NCI-H1417 (cell line): ENCODE measurements at regions not wholly inside any gene's neighbourhood (a gene's known extent, or its start where the extent isn't known, plus 50 kb on each side); places are given as distances from the start of the nearest gene placed in this dataset.

Experiments
- DNase-seq, 3 experiments: peaks; one replicate each; lab custom pipeline; 2025; lab: John Stamatoyannopoulos, UW

DNA sequence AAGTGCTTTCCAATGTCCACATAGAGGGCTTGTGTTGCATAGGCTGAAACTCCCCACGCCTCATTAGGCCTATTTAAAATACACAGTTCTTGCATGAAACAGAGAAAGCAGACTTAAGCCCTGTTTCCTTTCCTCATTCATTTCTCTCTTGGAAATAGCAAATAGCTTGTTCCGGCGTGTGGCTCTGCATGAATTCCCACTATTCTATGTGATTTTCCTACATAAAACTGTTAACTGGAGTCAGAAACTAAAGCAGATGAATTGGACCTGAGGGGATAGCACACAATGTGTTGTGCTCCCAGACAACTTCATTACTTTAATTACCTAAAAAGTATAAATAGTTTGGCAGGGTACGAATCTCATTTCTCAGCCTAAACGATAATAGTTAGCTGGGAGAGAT is 981.5 kb downstream of the SORCS1 start:
- no peak for DNase-seq

DNA sequence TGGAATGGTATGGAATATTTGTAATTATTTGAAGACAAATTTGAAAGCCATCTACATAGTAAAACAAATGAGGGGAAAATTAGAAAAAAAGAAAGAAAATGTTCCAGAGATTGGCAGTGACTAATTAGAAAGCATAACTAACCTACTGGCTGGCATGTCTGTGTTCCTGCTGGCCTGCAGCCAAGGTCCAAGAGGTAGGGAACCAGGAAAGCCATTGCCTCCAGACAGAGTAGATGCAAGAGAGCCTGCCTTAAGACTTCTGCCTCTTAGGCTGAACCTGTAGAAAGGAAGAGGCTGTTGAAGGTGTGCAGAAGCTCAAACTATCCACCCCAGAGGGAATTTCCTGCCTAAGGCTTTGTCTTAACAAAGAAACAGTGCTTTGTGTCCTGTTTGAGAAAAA is 982.0 kb downstream of the SORCS1 start:
- DNase-seq, result no peak

DNA sequence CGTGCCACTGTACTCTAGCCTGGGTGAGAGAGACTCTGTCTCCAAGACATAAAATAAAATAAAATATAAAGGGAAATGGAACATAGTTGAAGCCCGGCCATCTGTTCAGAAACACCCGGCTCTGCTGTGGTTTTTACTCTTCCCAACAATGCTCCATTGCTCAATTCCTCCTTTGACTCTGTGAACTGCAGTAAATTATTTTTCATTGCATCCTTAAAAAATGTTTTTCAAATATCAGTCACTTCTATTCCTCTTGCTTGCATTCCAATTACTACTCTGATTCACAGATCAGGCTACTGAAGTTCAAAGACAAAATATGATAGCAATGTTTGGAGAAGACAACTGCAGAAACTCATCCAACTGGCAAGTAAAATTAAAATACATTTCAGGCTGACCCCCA is 983.0 kb downstream of the SORCS1 start:
- DNase-seq, result no peak

DNA sequence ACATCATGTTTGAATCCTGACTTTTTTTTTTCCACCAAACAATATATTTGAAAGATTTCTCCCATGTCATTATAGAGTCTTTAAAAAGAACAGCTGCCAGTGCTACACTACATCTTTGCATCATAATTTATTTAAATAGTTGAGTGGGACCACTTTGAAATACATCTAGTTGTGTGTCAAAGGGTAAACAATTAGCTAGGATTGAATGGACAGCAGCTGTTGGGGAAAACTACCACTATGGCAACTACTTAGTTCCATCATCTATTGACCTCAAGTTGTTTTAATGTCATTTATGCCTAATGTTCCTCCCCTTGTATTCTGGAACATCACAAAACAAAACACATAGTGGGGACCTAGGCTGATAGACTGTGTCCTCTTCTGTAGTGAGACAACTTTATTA is 985.1 kb downstream of the SORCS1 start:
- DNase-seq, result no peak

DNA sequence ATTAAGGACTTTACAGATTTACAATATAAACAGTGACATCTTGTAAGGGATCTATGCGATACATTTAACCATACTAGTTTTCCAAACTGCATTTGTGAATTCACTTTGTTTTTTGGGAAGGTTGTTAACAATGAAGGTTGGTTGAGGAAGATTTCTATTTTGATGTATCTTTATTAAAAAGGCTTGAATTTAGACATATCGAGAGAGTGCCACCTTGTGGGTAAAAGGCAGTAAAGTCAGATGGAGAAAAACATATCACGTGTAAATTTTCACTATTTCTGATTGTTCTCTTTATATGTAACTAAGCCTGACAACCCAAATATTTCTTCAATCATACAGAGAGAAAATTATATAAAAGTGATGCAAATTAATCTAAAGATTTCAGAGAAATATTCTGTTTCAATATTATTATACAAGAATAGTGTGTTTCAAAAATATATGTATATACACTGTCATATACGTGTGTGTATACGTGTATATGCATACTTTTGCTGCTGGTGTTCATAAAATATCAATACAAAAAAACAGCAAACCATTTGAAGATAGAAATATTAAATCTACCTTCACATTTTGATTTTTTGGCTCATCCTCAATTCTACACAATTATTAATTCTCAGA is 988.6 kb downstream of the SORCS1 start:
- peak in 1 of 3 experiments; percentile 11 for DNase-seq

DNA sequence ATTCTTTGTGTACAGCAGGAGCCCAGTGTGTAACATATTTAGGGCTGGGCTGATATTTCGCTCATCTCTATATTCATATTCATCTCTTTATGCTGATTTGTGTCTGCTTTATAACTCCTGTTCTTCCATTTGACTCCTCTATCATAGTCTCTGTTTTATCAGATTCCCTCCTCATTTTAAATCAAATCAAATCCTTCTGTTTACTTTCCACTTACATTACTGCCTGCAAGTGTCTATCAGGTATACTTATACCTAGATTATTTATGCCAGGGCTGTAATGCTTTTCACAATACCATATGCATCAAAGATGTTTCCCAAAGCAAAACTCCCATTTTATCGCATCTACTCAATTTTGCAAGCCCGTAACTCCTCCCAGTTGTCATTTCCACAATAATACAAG is 990.7 kb downstream of the SORCS1 start:
- DNase-seq, result no peak

DNA sequence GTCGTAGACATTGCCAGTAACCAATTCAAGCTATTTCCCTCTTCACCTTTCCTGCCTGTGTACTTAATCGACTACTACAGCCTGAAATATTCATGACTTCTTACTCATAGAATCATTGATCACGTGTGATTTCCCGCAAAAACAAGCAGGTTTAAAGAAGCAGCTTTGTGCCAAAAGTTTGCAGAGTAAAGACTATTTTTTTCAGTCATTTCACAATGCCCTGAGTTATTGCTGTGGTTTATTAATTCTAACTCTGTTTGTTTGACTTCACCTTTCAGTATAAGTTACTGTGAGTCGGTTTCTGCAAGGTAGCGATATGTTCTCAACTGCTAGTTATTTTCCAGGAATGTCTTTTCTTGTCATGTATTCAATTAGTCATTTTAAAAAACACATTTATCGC is 995.3 kb downstream of the SORCS1 start:
- no peak for DNase-seq

DNA sequence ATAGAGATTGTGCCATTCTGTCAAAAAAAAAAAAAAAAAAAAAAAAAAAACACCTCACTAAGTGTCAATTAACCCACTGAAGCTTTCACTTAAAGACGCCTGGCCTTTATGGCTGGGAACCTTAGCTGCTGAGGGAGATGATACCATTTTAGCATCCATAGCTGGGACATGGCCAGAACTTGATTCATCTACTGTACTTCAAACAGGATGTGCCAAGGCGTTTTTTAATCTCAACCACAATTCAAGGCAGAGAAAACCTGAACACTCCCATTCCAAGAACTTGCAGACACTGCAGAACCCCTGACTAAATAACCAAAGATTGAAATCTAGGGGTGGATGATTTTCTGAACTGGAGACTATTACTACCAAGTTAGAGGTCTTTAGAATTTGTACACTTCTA is 996.6 kb downstream of the SORCS1 start:
- no peak for DNase-seq

DNA sequence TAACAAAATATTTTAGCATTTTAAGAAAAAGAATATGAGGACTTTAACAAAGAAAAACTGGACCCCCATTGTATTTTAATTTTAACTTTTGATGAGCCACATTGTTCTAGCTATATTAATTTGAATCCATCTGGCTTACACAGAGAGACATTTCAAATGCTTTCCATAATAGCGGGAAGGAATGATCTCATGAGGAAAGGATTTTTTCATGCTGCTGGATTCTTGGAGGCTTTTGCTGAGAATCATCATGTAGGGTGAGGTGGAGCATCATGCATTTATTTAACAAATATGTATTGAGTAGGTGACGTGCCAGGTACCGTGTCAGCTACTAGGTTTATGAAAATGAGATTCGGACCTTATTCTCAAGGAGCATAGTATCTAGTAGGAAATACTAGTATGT is 1006.3 kb downstream of the SORCS1 start:
- no peak for DNase-seq

DNA sequence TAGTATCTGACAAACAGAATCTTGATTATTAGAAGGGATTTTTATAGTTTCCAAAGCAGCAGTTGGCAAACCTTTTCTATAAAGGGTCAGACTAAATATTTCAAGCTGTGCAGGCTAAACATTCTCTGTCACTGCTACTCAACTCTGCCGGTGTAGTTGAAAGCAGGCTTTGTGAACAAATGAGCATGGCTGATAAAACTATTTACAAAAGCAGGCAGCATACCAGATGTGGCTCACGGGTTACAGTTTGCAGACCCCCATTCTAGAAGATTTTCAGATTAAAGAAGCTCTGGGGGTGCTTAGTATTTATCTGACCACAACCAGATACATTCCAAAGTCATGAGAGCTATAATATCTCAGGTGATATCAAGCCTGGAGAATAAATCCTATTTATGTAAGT is 1017.5 kb downstream of the SORCS1 start:
- DNase-seq, result peak in 1 of 3 experiments; percentile 15

DNA sequence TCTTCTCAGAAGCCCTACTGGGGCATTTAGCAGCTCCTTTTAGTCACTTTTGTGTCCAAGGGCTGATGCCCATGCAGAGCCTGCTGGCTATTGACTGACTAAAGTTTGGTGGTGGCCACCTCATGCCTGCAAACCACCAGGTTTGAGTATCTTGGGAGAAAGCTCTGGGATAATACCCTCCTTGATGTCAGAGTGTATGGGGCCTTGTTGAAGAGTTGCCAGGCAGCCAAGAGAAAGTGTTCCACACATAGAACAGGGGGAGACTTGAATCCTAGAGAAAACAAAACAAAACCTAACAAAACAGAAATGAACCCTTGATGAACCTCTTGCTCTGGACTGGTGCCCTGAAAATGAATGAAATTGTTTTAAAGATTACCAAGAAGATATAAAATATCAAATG is 1024.6 kb downstream of the SORCS1 start:
- no peak for DNase-seq

DNA sequence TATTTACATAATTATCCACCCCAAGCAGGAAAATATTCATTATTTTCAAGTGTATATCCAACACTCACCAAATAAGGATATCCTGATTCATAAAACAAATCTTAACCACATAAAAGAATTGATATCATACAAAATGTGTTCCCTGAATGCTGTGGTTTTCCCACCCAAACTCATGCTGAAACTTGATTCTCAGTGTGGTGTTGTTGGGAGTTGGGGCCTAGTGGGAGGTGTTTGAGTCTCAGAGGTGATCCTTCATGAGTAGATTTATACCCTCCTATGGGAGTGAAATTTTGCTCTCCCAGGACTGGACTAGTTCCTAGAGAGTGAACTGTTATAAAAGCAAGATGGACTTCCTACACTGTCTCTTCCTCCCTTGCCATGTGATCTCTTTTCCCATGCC is 1028.3 kb downstream of the SORCS1 start:
- DNase-seq, result no peak

DNA sequence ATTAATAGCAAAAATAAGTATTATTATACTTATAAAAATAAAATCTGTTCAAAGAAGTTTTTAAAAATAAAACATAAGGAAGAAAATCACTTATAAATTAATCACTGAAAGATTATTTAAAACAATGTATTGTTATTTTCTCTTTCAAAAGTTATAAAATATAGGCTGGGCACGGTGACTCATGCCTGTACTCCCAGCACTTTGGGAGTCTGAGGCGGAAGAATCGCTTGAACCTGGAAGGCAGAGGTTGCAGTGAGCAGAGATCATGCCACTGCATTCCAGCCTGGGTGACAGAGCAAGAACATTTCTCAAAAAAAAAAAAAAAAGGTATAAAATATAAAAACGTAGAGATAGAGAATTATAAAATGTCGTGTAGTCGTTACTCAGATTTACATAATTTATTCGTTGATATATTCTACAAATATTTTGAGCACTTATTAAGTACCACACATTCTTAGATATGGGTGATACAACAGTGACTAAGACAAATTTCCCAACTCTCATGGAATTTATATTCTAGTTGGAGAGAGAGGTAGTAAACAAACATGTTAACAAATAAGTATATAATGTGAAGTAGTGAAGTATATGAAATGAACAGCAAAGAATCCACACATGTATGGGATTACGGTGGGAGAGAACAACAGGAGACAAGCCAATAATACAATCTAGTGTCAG is 1030.0 kb downstream of the SORCS1 start:
- DNase-seq, result no peak

DNA sequence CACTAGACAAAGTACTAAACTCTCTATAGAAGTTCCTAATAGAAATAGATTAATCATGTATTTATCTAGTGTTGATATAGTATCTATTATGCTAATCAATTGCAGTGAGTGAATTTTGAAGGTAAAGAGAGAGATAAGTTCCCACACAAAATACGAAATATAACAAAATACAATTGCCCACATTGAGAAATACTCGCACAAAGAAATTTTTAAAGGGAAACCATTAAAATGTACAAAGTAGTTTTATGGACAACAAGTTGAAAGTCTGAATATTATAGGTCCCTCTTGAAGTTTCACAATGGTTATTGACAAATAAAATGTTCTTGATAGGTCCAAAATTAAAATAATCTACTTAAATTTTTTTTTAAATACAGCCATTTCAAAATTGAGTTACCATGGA is 1031.1 kb downstream of the SORCS1 start:
- no peak for DNase-seq

DNA sequence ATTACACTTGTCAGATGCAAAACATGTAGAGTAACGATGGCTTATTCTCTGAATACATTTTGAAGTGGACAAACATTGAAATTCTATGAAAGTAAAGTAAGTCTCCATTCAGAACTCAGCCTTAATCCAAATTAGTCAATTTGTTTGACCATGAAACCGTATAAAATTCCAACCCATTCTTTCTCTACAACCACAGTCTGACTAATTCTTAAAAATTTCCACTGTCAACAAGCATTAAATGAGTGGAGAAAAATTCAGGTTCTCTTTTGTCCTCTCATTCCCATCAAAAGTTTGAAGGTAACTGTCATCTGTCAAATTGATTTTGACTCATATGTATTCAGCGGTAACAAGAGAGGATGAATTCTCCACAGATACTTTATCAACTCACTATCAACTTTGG is 1031.5 kb downstream of the SORCS1 start:
- DNase-seq, result no peak

DNA sequence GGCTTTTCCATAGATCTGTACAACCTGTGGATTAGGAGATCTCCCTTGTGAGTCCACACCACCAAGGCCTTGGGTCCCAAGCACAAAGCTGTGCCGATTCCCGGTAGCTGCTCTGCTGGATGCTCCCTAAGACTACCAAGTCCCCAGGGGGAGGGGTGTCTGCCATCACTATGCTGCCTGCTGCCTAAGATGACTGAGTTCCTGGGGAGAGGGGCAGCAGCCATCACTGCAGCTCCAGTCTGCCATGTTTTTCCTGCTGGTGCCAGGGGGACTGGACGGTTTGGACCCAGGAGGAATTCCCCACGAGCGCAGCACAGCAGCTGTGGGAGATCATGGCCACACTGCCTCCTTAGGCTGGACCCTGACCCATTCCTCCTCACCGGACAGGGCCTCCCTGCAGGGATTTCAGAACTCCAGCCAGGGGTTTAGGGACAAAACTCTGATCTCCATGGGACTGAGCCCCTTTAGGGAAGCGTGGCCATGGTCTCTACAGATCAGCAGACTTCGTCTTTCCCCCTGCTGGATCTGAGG is 1049.8 kb downstream of the SORCS1 start:
- DNase-seq, result no peak

DNA sequence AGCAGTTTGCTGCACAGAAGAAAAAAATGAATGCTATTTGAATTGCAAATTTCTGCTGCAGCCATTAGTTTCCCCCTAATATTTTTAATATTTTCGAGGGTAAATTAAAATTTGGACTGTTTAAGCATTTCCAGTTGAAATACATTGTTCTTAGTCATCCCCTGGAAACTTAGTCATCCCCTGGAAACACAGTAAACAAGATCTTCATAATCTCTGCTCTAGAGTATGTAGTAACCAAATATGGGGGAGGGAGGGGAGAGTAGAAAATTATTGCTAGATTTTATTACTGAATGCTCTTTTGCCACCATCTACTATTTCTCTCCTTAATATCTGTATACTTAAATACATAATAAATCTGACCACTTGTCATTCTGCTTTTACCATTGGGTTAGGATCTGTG is 1053.3 kb downstream of the SORCS1 start:
- DNase-seq, result no peak

DNA sequence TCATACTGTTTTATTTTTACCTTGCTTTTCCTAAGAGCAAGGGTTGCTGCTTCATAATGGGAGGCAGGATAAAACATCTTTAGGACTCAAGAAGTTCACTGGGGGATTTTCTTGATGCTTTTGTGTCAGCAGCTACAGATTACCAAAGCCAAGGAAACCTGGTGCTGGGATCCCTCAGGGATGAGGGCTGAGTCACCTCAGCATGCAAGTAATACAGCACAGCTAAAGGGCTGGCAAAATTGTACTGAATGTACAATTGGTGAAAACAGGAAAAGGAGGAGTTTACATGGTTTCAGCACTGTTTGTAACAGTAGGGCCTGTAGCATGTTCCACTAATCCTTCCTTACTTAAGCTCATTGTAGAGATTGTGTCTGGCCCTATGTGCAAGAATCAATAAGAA is 1056.8 kb downstream of the SORCS1 start:
- DNase-seq, result no peak

DNA sequence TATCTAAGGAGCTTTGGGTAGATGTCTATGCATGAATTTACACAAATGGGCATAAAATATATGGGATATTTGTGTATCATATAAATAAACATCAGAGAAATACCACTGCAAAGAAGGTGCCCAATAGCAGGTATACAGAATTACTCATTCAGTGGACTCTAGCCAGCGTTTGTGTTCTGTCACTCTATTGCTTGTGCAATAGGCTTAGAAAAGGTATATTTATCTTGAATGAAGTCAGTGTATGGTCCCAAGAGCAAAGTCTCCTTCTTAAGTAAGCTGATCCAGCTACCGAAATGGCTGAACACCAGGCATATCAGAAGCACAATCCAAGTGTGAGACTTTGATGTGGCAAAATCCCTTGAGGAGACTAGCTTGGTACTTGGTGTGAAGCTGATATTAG is 1058.4 kb downstream of the SORCS1 start:
- no peak for DNase-seq

DNA sequence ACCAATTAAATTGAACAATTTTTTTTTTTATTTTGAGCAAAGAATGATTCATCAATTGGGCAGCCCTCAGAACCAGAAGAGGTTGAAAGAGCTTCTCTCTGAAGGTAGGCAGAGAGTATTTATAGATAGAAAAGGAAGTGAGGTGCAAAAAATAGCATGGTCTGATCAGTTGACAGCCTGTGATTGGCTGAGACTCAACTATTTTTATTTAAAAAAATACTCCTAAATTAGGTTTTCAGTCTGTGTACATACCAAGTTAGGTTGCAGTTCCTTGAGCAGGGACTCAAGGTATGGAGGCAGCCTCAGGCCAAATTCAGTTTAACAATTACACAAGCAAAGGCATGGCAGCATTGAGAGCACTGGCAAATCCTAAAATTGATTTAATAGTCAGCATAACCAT is 1074.7 kb downstream of the SORCS1 start:
- no peak for DNase-seq

DNA sequence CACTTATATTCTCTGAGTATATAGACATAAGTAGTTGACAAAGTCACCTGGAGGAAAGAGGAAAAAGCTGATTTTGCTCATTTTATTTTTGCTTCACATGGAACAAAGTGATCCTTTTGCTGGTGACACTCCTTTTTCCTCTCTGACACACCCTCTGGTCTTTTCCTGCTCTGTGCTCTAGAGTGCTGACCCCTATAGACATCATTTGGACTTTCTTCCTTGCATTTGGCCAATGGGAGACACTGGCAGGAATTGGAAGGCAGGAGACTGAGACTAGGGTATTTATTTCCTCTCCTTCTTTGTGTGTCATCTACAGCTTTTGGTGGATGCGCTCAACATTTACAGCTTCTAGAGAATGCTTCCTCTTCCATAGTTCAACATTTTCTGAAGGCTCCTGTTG is 1078.1 kb downstream of the SORCS1 start:
- no peak for DNase-seq

DNA sequence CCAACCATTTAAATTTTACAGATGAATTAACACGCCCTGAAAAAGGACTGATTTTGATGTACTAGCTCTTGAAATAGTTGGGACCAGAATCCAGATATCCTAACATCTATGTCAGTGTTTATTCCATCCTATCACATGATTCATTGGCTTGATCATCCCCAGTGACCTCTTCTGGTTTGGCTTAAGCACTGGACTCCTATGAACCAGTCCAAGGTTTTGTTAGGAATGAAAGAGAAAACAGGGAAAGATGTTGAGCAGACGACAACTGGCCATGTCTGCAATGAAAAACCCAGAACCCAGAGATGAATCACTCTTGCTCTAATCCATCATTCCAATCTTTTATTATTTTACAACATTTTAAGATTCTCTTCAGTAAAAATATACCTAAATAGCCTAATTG is 1080.9 kb downstream of the SORCS1 start:
- DNase-seq, result no peak

DNA sequence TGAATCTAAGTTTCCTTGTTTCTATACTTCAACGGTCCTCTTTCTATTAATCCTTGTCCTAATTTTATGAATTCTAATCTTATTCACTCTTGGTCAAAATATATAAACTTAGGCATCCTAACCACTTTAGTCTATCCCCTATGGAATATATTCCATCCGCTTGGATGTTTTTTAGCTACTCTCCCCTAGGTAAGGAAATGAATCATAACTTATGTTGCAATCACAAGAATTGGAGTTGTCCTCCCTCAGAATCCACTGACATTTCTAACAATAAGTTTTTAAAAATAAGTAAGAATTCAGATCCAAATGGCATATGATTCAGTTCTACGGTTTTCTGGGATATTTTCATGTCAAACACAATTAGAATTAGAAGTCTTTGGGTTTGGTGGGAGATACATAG is 1081.6 kb downstream of the SORCS1 start:
- DNase-seq, result no peak
